SK-N-SH treated with all-trans-retinoic acid at 6 μM for 48 hours (cell line): ENCODE measurements at regions not wholly inside any gene's neighbourhood (a gene's known extent, or its start where the extent isn't known, plus 50 kb on each side); places are given as distances from the start of the nearest gene placed in this dataset.

Experiments used
- ATAC-seq: fragments of 200-7000 bp; cut with Tn5 transposase; 3 replicates; pipeline ENCODE4 v1.9.1; 2020; ENCODE audit warnings: mild to moderate bottlenecking, moderate library complexity
- ARNTL ChIP-seq: fragments of 450-650 bp; formaldehyde crosslinking; IDR thresholded peaks from 2 replicates; pipeline ENCODE4 v1.5.0; 2020; ENCODE audit warnings: low read depth, mild to moderate bottlenecking, moderate library complexity, borderline replicate concordance
- CREB5 ChIP-seq: fragments of 250-450 bp; sonication (Bioruptor Pico); IDR thresholded peaks from 2 replicates; pipeline ENCODE4 v1.5.1; 2020; ENCODE audit warnings: low read depth, mild to moderate bottlenecking, moderate library complexity
- CSDC2 ChIP-seq: fragments of 250-450 bp; sonication (Bioruptor Pico); IDR thresholded peaks from 2 replicates; pipeline ENCODE4 v1.5.0; 2020; ENCODE audit warnings: mild to moderate bottlenecking, moderate library complexity
- CSRNP3 ChIP-seq: fragments of 250-450 bp; sonication (Bioruptor Pico); IDR thresholded peaks from 2 replicates; pipeline ENCODE4 v1.5.1; 2021; ENCODE audit warnings: mild to moderate bottlenecking, moderate library complexity
- ESRRG ChIP-seq: fragments of 250-450 bp; sonication (Bioruptor Pico); IDR thresholded peaks from 2 replicates; pipeline ENCODE4 v1.6.1; 2021; ENCODE audit warnings: mild to moderate bottlenecking
- GLIS3 ChIP-seq: fragments of 250-450 bp; sonication (Bioruptor Pico); IDR thresholded peaks from 2 replicates; pipeline ENCODE4 v1.5.0; 2020; ENCODE audit warnings: mild to moderate bottlenecking, moderate library complexity
- ISL1 ChIP-seq: fragments of 250-450 bp; sonication (Bioruptor Pico); IDR thresholded peaks from 2 replicates; pipeline ENCODE4 v2.1.2; 2022; ENCODE audit warnings: mild to moderate bottlenecking, moderate library complexity
- OSR1 ChIP-seq: fragments of 250-450 bp; sonication (Bioruptor Pico); IDR thresholded peaks from 2 replicates; pipeline ENCODE4 v1.8.0; 2022; ENCODE audit warnings: moderate library complexity, mild to moderate bottlenecking, inconsistent platforms
- PATZ1 ChIP-seq: fragments of 250-450 bp; sonication (Bioruptor Pico); IDR thresholded peaks from 2 replicates; pipeline ENCODE4 v1.8.0; 2020; ENCODE audit warnings: mild to moderate bottlenecking, moderate library complexity, borderline replicate concordance
- PPARA ChIP-seq: fragments of 250-450 bp; sonication (Bioruptor Pico); IDR thresholded peaks from 2 replicates; pipeline ENCODE4 v1.5.0; 2020; ENCODE audit warnings: mild to moderate bottlenecking, borderline replicate concordance
- RARB ChIP-seq: fragments of 250-450 bp; sonication (Bioruptor Pico); IDR thresholded peaks from 2 replicates; pipeline ENCODE4 v1.8.0; 2021; ENCODE audit warnings: mild to moderate bottlenecking, moderate library complexity
- SNAI2 ChIP-seq: fragments of 250-450 bp; sonication (Bioruptor Pico); IDR thresholded peaks from 2 replicates; pipeline ENCODE4 v1.5.0; 2020; ENCODE audit warnings: mild to moderate bottlenecking, moderate library complexity
- TCF4 ChIP-seq: fragments of 250-450 bp; sonication (Bioruptor Pico); IDR thresholded peaks from 2 replicates; pipeline ENCODE4 v1.8.0; 2021; ENCODE audit warnings: mild to moderate bottlenecking, moderate library complexity, borderline replicate concordance
- TOX ChIP-seq: fragments of 250-450 bp; sonication (Bioruptor Pico); IDR thresholded peaks from 2 replicates; pipeline ENCODE4 v1.8.0; 2021; ENCODE audit warnings: mild to moderate bottlenecking, moderate library complexity, borderline replicate concordance
- TSHZ2 ChIP-seq: fragments of 250-450 bp; sonication (Bioruptor Pico); IDR thresholded peaks from 2 replicates; pipeline ENCODE4 v1.5.0; 2020; ENCODE audit warnings: mild to moderate bottlenecking, moderate library complexity
- ZC3H10 ChIP-seq: fragments of 250-450 bp; sonication (Bioruptor Pico); IDR thresholded peaks from 2 replicates; pipeline ENCODE4 v1.5.1; 2021; ENCODE audit warnings: mild to moderate bottlenecking, moderate library complexity
- ZFP3 ChIP-seq: fragments of 250-450 bp; sonication (Bioruptor Pico); IDR thresholded peaks from 2 replicates; pipeline ENCODE4 v1.5.0; 2020; ENCODE audit warnings: mild to moderate bottlenecking, moderate library complexity
- ZNF565 ChIP-seq: fragments of 450-650 bp; formaldehyde crosslinking; conservative IDR thresholded peaks from 2 replicates; pipeline ENCODE4 v1.5.0; 2020; ENCODE audit warnings: low read depth, mild to moderate bottlenecking, moderate library complexity
- ZNF70 ChIP-seq: fragments of 450-650 bp; formaldehyde crosslinking; IDR thresholded peaks from 2 replicates; pipeline ENCODE4 v1.5.0; 2020; ENCODE audit warnings: mild to moderate bottlenecking, moderate library complexity
- TF ChIP-seq, protein P1 (sequence below): fragments of 250-450 bp; sonication (Bioruptor Pico); IDR thresholded peaks from 2 replicates; pipeline ENCODE4 v1.8.0; 2021; ENCODE audit warnings: low read depth, mild to moderate bottlenecking, moderate library complexity, borderline replicate concordance

DNA sequence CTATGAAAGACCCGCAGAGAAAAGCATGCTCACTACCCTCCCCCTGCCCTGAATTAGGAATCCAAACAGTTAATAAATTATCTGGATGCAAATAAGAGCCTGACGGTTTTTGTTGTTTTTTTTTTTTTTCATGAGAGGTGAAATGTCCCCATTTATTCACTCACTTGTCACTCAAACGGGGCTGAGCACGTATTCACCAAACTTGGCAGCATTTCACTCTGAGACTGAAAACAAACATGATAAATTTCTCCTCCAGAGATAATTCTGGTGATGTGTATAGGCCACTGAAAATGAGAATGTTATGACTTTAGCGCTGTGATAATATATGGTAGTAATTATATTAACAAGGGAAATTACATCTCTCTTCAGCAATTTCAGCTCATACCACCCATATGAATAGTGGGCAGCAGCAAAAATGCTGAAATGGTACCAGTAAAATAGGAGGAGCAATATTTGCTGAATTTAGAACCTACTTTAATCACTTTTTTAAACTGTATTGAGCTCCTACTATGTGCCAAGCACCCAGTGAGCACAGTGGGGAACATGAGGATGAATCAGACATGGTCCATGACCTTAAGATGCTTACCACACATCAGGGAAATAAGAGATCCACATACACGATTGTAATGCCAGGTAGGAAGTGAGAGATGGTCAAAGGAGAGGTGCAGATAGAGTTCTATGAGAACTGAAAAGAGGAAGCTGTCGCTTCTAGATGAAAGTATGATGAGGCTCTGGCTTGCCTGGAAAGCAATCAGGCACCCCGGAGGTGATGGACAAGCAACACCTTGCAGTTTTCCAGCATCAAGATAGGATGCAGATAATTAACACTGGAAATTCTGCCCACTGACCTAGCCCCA, 286.5 kb upstream of the TMPO start:
- TF ChIP-seq CREB5 (CRISPR knock-in tag), result no peak
- TF ChIP-seq ISL1, result no peak
- no peak for TF ChIP-seq TCF4 (CRISPR knock-in tag)
- TF ChIP-seq ESRRG (CRISPR knock-in tag), result no peak
- TF ChIP-seq RARB, result no peak
- no peak for TF ChIP-seq PATZ1 (CRISPR knock-in tag)
- TF ChIP-seq TOX, result no peak
- no peak for TF ChIP-seq ZNF70 (CRISPR knock-in tag)
- TF ChIP-seq, protein P1, sequence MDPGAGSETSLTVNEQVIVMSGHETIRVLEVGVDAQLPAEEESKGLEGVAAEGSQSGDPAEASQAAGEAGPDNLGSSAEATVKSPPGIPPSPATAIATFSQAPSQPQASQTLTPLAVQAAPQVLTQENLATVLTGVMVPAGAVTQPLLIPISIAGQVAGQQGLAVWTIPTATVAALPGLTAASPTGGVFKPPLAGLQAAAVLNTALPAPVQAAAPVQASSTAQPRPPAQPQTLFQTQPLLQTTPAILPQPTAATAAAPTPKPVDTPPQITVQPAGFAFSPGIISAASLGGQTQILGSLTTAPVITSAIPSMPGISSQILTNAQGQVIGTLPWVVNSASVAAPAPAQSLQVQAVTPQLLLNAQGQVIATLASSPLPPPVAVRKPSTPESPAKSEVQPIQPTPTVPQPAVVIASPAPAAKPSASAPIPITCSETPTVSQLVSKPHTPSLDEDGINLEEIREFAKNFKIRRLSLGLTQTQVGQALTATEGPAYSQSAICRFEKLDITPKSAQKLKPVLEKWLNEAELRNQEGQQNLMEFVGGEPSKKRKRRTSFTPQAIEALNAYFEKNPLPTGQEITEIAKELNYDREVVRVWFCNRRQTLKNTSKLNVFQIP (CRISPR knock-in tag), result no peak
- TF ChIP-seq ZNF565 (CRISPR knock-in tag), result no peak
- TF ChIP-seq ARNTL, result no peak
- no peak for TF ChIP-seq PPARA
- no peak for TF ChIP-seq GLIS3
- no peak for TF ChIP-seq CSDC2 (CRISPR knock-in tag)
- no peak for TF ChIP-seq ZC3H10 (CRISPR knock-in tag)
- no peak for TF ChIP-seq TSHZ2 (CRISPR knock-in tag)
- no peak for TF ChIP-seq CSRNP3 (CRISPR knock-in tag)
- TF ChIP-seq SNAI2 (CRISPR knock-in tag), result no peak
- TF ChIP-seq ZFP3 (CRISPR knock-in tag), result no peak

DNA sequence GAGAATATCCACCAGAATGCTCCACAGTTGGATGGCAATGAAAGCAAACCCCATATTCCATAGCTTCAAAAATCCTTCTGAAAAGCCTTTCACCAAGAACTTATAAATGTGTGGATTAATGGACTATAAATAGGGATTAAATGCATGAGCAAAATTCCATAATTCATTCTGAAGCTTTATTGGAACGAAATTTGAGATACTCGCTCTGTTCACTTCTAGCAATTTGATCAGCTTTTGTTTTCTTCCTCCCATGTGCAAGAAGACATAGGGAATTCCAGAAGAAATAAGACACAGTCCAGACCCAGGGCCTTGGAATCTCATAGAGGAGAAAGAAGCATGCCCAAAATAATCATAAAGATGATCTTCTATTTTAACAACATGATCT, 285.9 kb upstream of the TMPO start:
- TF ChIP-seq CSDC2 (CRISPR knock-in tag) (no peak), PATZ1 (CRISPR knock-in tag) (no peak), PPARA (no peak), OSR1 (no peak), ISL1 (no peak)

More for the DNA sequence above, 286.5 kb upstream of the TMPO start:
- no peak for ATAC-seq

More for the DNA sequence above, 285.9 kb upstream of the TMPO start:
- ATAC-seq, result no peak
